ENCODE measurements at regions not wholly inside any gene's neighbourhood (a gene's known extent, or its start where the extent isn't known, plus 50 kb on each side); places are given as distances from the start of the nearest gene placed in this dataset.

DNA sequence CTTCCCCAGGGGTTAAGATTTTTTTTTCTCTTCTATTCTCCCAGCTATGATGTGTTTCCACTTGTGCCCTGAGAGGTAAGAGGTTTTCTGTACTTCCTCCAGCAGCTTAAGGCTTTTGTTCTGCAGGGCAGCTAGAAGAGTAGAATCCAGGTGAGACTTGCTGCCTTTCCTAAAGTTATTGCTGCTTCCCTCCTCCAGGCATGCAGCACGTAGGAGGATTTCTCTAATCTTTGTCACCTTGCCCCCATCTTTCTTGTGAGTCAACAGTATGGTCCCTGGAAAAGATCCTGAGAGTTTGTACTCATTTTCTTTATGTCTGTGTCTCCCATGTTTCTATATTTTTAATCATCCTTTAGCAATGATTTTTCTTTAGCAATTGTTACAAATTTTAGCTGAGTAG, 462.2 kb downstream of the SETBP1 start:
- H3K36me3 ChIP-seq (replicated peaks in 1 of 2; ENCODE audit: control insufficient read depth in 2 of 2, insufficient read depth in 2 of 2, low read length in 2 of 2), result no peaks in the 10 kb centered on the region
- WGBS, 2 donors (ENCODE audit: extremely low coverage in 2 of 2, insufficient read length in 2 of 2, insufficient replicate concordance in 1 of 2), result no CpG with 5 or more reads among the region's 1 CpG

DNA sequence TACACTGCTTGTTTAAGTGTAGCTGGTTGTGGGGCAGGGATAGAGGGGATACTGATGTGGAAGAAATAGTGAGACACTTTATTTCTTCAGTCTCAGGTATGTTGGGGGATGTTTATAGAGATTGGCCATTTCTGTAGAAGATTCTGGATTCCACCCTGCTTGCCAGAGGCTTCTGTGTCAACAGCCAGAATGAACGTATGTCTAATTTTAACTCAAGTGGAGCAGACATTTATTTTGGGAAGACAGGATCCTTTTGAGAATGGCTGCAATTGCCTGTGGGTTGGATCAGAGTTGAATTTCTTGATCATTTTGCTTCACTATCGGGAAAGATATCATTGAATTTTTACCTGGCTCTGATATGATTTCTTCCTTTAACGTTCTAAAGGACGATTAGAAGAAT, 465.6 kb upstream of the SLC14A2 start:
- H2BK5ac ChIP-seq (ENCODE audit: low read length), result no peak overlapping the region
- WGBS, 2 donors (ENCODE audit: extremely low coverage in 2 of 2, insufficient read length in 2 of 2, insufficient replicate concordance in 1 of 2), result no CpG with 5 or more reads among the region's 4 CpGs
- H2AK5ac ChIP-seq (ENCODE audit: low read depth, low read length), result no peak overlapping the region
- no peaks in the 10 kb centered on the region for H3K36me3 ChIP-seq (replicated peaks in 1 of 2; ENCODE audit: control insufficient read depth in 2 of 2, insufficient read depth in 2 of 2, low read length in 2 of 2)
- no peak overlapping the region for H3K18ac ChIP-seq (ENCODE audit: low read length)
- H3K4me3 ChIP-seq (ENCODE audit: low read length in 2 of 2), result no peak overlapping the region
- H3K9ac ChIP-seq (ENCODE audit: low read depth, low read length, poor library complexity), result no peak overlapping the region
- H3K27me3 ChIP-seq (ENCODE audit: control insufficient read depth in 3 of 3, insufficient read depth in 3 of 3, low read depth in 1 of 3, low read length in 3 of 3), result no peaks in the 10 kb centered on the region
- no peak overlapping the region for H4K91ac ChIP-seq (ENCODE audit: low read depth, low read length, poor library complexity)
- no peak overlapping the region for H4K8ac ChIP-seq (ENCODE audit: low read depth, low read length)
- no peak overlapping the region for H2BK120ac ChIP-seq (ENCODE audit: low read depth, low read length)
- no peak overlapping the region for H2AFZ ChIP-seq (ENCODE audit: low read length)
- H3K9me3 ChIP-seq (replicated peaks in 1 of 2; ENCODE audit: control insufficient read depth in 2 of 2, insufficient read depth in 1 of 2, low read depth in 1 of 2, low read length in 2 of 2), result no peaks in the 10 kb centered on the region
- H2BK12ac ChIP-seq (ENCODE audit: low read length), result no peak overlapping the region
- H3K4ac ChIP-seq (ENCODE audit: low read length), result no peak overlapping the region
- no peak overlapping the region for H3K23ac ChIP-seq (ENCODE audit: low read depth, low read length, poor library complexity)
- H2BK15ac ChIP-seq (ENCODE audit: low read length), result no peak overlapping the region
- no peaks in the 10 kb centered on the region for H3K4me1 ChIP-seq (ENCODE audit: control insufficient read depth in 2 of 2, insufficient read depth in 1 of 2, low read depth in 1 of 2, low read length in 2 of 2)
- no peaks in the 10 kb centered on the region for H3K79me1 ChIP-seq (ENCODE audit: low read depth, low read length)
- DNase-seq (ENCODE audit: low spot score), result no peak
- H3K4me2 ChIP-seq (ENCODE audit: insufficient read depth, low read length, poor library complexity, severe bottlenecking), result no peak overlapping the region
- no peak overlapping the region for H3K27ac ChIP-seq (replicated peaks; ENCODE audit: low read length)
- H3K14ac ChIP-seq (ENCODE audit: low read length), result no peak overlapping the region

More for the DNA sequence above, 462.2 kb downstream of the SETBP1 start:
- Histone ChIP-seq H3K9ac (ENCODE audit: low read depth, low read length, poor library complexity) (no peak overlapping the region), H3K27ac (replicated peaks; ENCODE audit: low read length) (no peak overlapping the region), H3K9me3 (replicated peaks in 1 of 2; ENCODE audit: control insufficient read depth in 2 of 2, insufficient read depth in 1 of 2, low read depth in 1 of 2, low read length in 2 of 2) (no peaks in the 10 kb centered on the region), H2AFZ (ENCODE audit: low read length) (no peak overlapping the region), H2BK12ac (ENCODE audit: low read length) (no peak overlapping the region), H3K79me1 (ENCODE audit: low read depth, low read length) (no peaks in the 10 kb centered on the region), H4K8ac (ENCODE audit: low read depth, low read length) (no peak overlapping the region), H3K27me3 (ENCODE audit: control insufficient read depth in 3 of 3, insufficient read depth in 3 of 3, low read depth in 1 of 3, low read length in 3 of 3) (no peaks in the 10 kb centered on the region), H3K18ac (ENCODE audit: low read length) (no peak overlapping the region), H2BK5ac (ENCODE audit: low read length) (no peak overlapping the region), H2BK15ac (ENCODE audit: low read length) (no peak overlapping the region), H3K4me3 (ENCODE audit: low read length in 2 of 2) (no peak overlapping the region), H3K14ac (ENCODE audit: low read length) (no peak overlapping the region), H2BK120ac (ENCODE audit: low read depth, low read length) (no peak overlapping the region), H3K23ac (ENCODE audit: low read depth, low read length, poor library complexity) (no peak overlapping the region), H3K4ac (ENCODE audit: low read length) (no peak overlapping the region), H4K91ac (ENCODE audit: low read depth, low read length, poor library complexity) (no peak overlapping the region), H3K4me2 (ENCODE audit: insufficient read depth, low read length, poor library complexity, severe bottlenecking) (no peak overlapping the region), H2AK5ac (ENCODE audit: low read depth, low read length) (no peak overlapping the region), H3K4me1 (ENCODE audit: control insufficient read depth in 2 of 2, insufficient read depth in 1 of 2, low read depth in 1 of 2, low read length in 2 of 2) (no peaks in the 10 kb centered on the region)
- no peak for DNase-seq (ENCODE audit: low spot score)

DNA sequence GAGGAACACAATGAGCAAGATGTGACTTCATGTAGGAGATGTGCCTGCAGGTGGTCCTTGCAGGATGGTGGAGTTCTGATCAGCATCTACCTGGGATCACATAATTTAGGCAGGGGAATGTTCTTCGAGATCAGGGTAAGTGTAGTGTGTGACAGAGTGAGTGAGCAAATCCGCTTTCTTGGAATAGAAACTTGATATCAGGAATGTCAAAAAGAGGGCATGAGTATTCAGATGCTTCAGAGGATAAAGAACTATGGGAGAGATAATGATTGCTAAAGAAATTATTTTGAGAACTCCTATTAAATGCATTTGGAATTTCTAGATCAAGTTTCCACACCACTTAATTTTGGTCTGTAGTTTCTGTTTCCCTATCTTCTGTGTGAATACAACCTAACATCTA, 463.6 kb upstream of the SLC14A2 start:
- no peak overlapping the region for H3K23ac ChIP-seq (ENCODE audit: low read depth, low read length, poor library complexity)
- H3K4me1 ChIP-seq (ENCODE audit: control insufficient read depth in 2 of 2, insufficient read depth in 1 of 2, low read depth in 1 of 2, low read length in 2 of 2), result no peaks in the 10 kb centered on the region
- no peak overlapping the region for H2AFZ ChIP-seq (ENCODE audit: low read length)
- no peaks in the 10 kb centered on the region for H3K79me1 ChIP-seq (ENCODE audit: low read depth, low read length)
- H2BK12ac ChIP-seq (ENCODE audit: low read length), result no peak overlapping the region
- H2BK120ac ChIP-seq (ENCODE audit: low read depth, low read length), result no peak overlapping the region
- H2BK15ac ChIP-seq (ENCODE audit: low read length), result no peak overlapping the region
- H3K14ac ChIP-seq (ENCODE audit: low read length), result no peak overlapping the region
- H3K4me2 ChIP-seq (ENCODE audit: insufficient read depth, low read length, poor library complexity, severe bottlenecking), result no peak overlapping the region
- H2BK5ac ChIP-seq (ENCODE audit: low read length), result no peak overlapping the region
- no peak overlapping the region for H4K91ac ChIP-seq (ENCODE audit: low read depth, low read length, poor library complexity)
- H3K18ac ChIP-seq (ENCODE audit: low read length), result no peak overlapping the region
- no peak overlapping the region for H3K9ac ChIP-seq (ENCODE audit: low read depth, low read length, poor library complexity)
- H2AK5ac ChIP-seq (ENCODE audit: low read depth, low read length), result no peak overlapping the region
- WGBS, 2 donors (ENCODE audit: extremely low coverage in 2 of 2, insufficient read length in 2 of 2, insufficient replicate concordance in 1 of 2), result no CpG with 5 or more reads among the region's 2 CpGs
- no peaks in the 10 kb centered on the region for H3K27me3 ChIP-seq (ENCODE audit: control insufficient read depth in 3 of 3, insufficient read depth in 3 of 3, low read depth in 1 of 3, low read length in 3 of 3)
- no peak overlapping the region for H3K4ac ChIP-seq (ENCODE audit: low read length)
- H4K8ac ChIP-seq (ENCODE audit: low read depth, low read length), result no peak overlapping the region
- H3K36me3 ChIP-seq (replicated peaks in 1 of 2; ENCODE audit: control insufficient read depth in 2 of 2, insufficient read depth in 2 of 2, low read length in 2 of 2), result no peaks in the 10 kb centered on the region
- no peak overlapping the region for H3K4me3 ChIP-seq (ENCODE audit: low read length in 2 of 2)
- no peak for DNase-seq (ENCODE audit: low spot score)
- H3K27ac ChIP-seq (replicated peaks; ENCODE audit: low read length), result no peak overlapping the region
- no peaks in the 10 kb centered on the region for H3K9me3 ChIP-seq (replicated peaks in 1 of 2; ENCODE audit: control insufficient read depth in 2 of 2, insufficient read depth in 1 of 2, low read depth in 1 of 2, low read length in 2 of 2)

DNA sequence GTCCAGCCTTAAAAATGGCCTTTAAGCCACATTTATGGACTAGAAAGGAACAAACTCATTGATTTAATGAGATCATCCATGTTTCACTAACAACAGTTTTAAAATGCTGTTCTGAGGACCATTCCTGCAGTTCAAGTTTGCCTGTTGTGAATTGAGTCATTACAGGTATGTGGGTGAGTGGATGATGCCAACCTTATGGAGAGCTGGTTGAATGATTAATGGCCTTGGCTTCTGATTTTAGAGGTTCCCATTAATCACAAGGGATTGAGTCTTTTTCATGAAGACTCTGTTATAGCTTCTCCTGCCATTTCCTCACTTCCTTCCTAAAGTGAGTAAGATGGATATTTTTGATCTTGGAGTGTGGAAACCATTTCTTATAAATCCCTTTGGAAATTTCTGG, 459.8 kb upstream of the SLC14A2 start:
- no peak overlapping the region for H2BK5ac ChIP-seq (ENCODE audit: low read length)
- no peaks in the 10 kb centered on the region for H3K9me3 ChIP-seq (replicated peaks in 1 of 2; ENCODE audit: control insufficient read depth in 2 of 2, insufficient read depth in 1 of 2, low read depth in 1 of 2, low read length in 2 of 2)
- no peak overlapping the region for H4K91ac ChIP-seq (ENCODE audit: low read depth, low read length, poor library complexity)
- no peak overlapping the region for H2BK120ac ChIP-seq (ENCODE audit: low read depth, low read length)
- no peaks in the 10 kb centered on the region for H3K36me3 ChIP-seq (replicated peaks in 1 of 2; ENCODE audit: control insufficient read depth in 2 of 2, insufficient read depth in 2 of 2, low read length in 2 of 2)
- no peak overlapping the region for H3K18ac ChIP-seq (ENCODE audit: low read length)
- no peak overlapping the region for H2BK12ac ChIP-seq (ENCODE audit: low read length)
- H3K9ac ChIP-seq (ENCODE audit: low read depth, low read length, poor library complexity), result no peak overlapping the region
- H3K23ac ChIP-seq (ENCODE audit: low read depth, low read length, poor library complexity), result no peak overlapping the region
- H2BK15ac ChIP-seq (ENCODE audit: low read length), result no peak overlapping the region
- no peak overlapping the region for H3K4ac ChIP-seq (ENCODE audit: low read length)
- no peaks in the 10 kb centered on the region for H3K79me1 ChIP-seq (ENCODE audit: low read depth, low read length)
- no peak overlapping the region for H2AFZ ChIP-seq (ENCODE audit: low read length)
- H2AK5ac ChIP-seq (ENCODE audit: low read depth, low read length), result no peak overlapping the region
- H3K4me3 ChIP-seq (ENCODE audit: low read length in 2 of 2), result no peak overlapping the region
- H3K4me2 ChIP-seq (ENCODE audit: insufficient read depth, low read length, poor library complexity, severe bottlenecking), result no peak overlapping the region
- no peak overlapping the region for H3K27ac ChIP-seq (replicated peaks; ENCODE audit: low read length)
- H3K14ac ChIP-seq (ENCODE audit: low read length), result no peak overlapping the region
- no peaks in the 10 kb centered on the region for H3K4me1 ChIP-seq (ENCODE audit: control insufficient read depth in 2 of 2, insufficient read depth in 1 of 2, low read depth in 1 of 2, low read length in 2 of 2)
- H3K27me3 ChIP-seq (ENCODE audit: control insufficient read depth in 3 of 3, insufficient read depth in 3 of 3, low read depth in 1 of 3, low read length in 3 of 3), result no peaks in the 10 kb centered on the region
- H4K8ac ChIP-seq (ENCODE audit: low read depth, low read length), result no peak overlapping the region
- no peak for DNase-seq (ENCODE audit: low spot score)
